ENCODE measurements at regions not wholly inside any gene's neighbourhood (a gene's known extent, or its start where the extent isn't known, plus 50 kb on each side); places are given as distances from the start of the nearest gene placed in this dataset.
"Not testable (repeated sequence)": the region's sequence is repeated elsewhere in the genome, so short reads cannot be mapped to it uniquely, and the experiment has no call there.

- DNase-seq (ENCODE audit: low read depth): no peak
Observed at GRCh38 chr14:88985654-88986053, 161.2 kb downstream of the TTC8 start.

DNA sequence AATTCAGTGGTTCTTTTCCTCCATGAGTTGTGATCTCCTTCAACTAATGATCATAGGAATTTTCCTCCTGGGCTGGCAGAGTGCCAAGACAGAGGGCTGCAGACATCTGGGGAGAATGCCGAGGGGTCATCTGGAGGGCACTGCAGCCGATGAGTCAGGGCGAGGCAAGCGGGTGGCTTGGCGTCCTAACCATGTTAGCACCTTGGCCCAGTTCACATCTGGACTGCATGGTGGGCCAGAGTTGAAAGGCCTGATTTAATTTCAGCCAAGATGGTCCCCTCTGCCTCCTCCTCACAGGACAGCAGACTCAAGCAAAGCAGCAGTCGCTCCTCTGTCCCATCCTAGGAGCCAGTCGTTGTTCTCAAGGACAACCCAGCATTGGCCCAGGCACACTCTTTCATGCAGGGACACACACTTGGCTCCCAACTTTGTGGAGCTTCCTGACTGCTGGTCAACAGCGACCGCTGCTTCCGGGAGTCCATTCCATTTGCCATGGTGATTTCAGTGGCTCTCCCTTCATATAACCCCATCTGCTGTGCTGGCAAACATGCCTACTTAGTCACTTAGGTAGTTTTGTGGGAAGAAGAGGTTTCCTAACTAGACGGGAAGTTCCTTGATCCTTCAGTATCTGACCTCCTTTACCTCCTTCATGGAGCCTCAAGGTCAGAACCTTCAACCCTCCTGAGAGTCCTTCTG is 161.8 kb downstream of the TTC8 start:
- no peak for DNase-seq (ENCODE audit: low read depth)

DNA sequence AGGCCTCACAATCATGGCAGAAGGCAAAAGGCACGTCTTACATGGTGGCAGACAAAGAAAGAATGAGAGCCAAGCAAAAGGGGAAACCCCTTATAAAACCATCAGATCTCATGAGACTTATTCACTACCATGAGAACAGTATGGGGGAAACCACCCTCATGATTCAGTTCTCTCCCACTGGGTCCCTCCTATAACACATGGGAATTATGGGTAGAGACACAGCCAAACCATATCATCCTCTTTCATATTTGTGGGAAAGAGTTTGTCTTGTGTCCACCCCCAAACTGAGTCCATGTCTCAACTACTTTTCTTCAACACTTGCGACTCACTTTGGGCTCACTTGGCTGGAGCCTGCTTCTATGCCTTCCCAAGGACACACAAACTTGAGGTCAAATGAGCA is 162.5 kb downstream of the TTC8 start:
- DNase-seq (ENCODE audit: low read depth): not testable (repeated sequence)

GRCh38 chr14:88987516-88987915 is 163.1 kb downstream of the TTC8 start:
- DNase-seq (ENCODE audit: low read depth): no peak

DNA sequence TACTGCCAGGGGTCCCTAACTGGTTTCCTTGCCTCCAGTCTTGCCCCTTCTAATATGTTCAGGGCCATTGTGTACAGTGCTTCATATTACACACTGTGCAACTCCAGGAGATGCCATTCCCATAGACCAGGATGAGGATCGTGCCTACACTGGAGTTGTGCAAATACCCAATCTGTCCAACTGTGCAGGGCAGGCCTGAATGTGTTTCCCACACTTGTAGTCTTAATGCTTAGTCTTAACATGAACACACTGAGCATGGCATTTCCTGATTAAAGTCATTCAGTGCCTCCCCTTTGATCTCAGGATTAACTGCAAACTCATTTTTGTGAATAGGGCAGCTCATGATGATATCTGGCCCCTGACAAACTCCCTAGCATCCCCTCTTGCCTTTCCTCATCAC is 165.5 kb downstream of the TTC8 start:
- DNase-seq (ENCODE audit: low read depth): no peak

DNA sequence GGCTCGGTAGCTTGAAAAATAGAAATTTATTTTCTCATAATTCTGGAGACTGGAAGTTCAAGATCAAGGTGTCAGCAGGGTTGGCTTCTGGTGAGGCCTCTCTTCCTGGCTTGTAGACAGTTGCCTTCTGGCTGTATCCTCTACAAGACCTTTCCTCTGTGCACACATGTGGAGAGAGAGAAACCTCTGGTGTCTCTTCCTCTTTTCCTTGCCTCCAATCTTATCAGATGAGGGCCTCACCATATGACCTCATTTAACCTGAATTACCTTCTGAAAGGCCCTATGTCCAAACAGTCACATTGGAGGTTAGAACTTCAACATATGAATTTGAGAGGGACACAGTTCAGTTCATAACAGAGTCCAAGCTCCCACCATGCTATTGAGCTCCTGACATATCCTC is 166.4 kb downstream of the TTC8 start:
- no peak for DNase-seq (ENCODE audit: low read depth)

DNA sequence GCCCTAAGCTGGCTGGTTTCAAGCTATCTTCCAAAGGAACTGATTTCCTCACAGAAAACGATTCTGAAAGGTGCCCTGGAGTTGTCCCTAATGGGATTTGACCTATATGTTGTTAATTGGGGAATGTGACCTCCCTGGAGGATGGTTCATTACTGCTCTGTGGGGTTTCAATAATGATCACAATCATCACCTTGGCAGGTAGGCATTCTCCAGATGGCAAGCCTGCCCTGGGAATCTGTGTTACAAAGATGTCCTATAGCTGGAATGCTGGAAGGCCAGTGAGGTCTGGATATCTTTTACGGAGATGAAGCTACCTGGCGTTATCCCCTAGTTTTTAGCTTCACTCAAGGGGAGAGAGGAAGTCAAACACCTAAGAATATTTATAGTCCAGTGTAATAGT is 167.6 kb downstream of the TTC8 start:
- no peak for DNase-seq (ENCODE audit: low read depth)

DNA sequence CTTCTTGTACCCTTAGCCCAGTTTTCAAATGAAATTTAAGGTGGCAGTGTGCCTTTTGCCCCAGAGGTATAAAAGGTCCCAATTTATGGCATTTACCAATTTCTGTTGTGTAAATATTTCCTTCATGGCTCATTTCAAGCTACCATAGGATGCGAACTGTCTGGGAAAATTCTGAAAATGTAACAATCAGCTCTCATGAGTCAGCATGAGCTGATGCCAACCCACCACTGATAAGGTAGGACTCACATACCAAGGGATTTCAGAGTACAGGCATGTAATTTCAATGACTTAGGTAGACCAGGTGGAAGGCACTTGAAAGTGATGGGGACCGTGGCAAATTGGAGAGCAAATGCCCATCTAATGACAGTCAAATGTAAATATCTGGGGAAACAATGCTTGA is 169.5 kb downstream of the TTC8 start:
- DNase-seq (ENCODE audit: low read depth): no peak

DNA sequence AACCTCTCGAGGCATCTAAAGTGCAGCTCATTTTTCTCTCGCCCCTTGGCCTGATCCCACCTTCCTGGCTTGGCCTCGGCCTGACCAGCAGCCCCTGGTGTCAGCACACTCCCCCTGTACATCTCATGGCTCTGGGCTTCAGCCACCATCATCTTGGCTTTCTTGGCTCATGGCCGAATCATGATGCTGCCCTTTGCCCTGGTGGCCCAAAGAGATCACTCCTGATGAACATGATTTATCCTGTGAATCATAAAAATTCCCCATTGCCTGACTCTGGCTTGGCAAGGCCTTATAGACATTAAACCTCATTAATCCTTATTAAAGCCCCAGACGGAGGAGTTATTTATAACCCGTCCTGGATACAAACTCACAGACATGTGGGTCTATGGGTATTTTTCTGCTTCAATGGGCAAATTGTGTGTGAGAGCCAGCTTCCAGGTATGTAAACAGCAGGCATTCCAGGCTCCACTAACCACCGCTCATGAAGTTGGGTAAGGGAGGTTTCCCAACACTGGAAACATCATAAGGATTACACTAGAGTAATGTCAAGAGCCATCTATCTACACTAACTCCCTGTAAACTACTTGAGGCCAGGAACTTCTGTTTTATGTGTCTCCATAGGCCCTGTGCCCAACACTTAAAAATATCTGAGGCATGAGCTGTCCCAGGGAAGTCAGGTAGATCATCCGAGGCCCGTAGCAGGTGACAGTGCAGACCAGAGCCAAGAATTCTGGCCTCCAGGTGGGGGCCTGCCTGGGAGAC is 171.2 kb downstream of the TTC8 start:
- DNase-seq (ENCODE audit: low read depth): no peak

DNA sequence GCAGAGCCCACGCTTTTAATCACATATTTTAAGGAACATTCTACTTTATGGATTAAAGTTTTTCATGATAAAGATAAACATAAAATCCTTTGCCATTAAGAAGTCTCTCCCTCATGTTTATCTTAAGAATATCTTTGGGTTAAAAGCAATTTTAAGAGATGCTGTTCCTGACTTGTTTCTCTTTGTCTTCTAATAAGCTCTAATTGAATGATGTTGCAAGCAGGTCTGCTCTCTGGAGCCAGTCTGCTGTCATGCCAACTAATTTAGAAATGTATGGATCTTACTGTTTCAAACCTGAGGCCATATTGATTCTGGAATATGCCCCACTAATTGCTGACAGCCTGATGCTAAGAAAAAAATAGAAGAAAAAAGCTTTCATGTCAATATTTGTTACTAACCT is 173.6 kb downstream of the TTC8 start:
- no peak for DNase-seq (ENCODE audit: low read depth)

GRCh38 chr14:88999137-88999536 is 174.7 kb downstream of the TTC8 start:
- DNase-seq (ENCODE audit: low read depth): no peak

- DNase-seq (ENCODE audit: low read depth): no peak
Observed at GRCh38 chr14:89000007-89000942, 175.8 kb downstream of the TTC8 start.

GRCh38 chr14:89004166-89004565 is 179.7 kb downstream of the TTC8 start:
- DNase-seq (ENCODE audit: low read depth): no peak

DNA sequence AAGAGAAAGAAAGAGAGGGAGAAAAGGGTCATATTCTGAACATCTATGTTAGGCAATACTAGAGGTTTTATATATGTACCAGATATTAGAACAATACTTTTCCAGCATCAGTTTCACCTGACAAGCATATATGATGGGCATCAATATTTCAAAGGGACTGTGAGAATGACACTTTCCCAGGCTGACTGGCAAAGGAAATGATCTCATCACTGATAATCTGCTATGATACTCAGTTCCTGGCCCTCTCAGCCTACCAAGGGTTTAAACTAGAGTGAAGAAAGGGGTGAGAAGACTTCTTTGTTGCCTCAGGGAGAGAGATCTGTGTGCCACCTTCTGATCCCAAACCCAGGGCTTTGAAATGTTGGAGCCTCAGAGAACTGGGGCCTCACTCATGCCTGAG is 183.5 kb downstream of the TTC8 start:
- no peak for DNase-seq (ENCODE audit: low read depth)

DNA sequence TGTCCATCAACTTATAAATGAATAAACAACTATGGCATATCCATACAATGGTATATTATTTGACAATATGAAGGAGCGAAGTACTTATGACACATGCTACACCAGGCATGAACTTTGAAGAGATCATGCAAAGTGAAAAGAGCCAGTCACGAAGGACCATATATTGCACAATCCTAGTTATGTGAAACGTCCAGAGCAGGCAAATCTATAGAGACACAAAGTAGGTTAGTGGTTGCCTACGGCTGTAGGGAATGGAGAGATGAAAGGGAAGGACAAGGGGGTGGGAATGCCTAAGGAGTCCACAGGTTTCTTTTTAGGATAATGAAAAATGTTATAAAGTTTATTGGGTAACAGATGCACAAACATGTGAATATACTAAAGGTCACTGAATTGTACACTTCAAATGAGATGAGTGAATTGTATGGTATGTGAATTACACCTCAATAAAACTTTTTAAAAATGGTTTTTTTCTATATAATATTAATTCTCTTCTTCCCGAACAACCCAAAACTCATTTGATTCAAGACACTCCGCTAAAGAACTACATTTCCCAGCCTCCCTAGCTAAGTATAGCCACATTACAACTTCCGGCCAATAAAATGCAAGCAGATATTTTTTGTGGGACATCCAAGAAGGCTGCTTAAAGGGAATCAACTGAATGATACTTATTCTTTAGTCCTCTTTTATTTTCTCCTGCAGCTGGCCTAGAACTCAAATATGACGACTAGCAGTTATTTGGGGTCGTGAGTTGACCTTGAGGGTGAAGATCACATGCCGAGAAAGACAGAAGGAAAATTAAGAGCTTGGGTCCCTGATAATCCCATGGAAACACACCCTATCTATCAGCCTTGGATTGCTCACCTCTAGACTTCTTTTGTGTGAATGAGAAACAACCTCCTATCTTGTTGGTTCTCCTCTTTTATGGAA is 187.2 kb downstream of the TTC8 start:
- DNase-seq (ENCODE audit: low read depth): no peak

GRCh38 chr14:89012282-89013097 is 188.0 kb downstream of the TTC8 start:
- no peak for DNase-seq (ENCODE audit: low read depth)

GRCh38 chr14:89013098-89013504 is 188.7 kb downstream of the TTC8 start:
- no peak for DNase-seq (ENCODE audit: low read depth)

DNA sequence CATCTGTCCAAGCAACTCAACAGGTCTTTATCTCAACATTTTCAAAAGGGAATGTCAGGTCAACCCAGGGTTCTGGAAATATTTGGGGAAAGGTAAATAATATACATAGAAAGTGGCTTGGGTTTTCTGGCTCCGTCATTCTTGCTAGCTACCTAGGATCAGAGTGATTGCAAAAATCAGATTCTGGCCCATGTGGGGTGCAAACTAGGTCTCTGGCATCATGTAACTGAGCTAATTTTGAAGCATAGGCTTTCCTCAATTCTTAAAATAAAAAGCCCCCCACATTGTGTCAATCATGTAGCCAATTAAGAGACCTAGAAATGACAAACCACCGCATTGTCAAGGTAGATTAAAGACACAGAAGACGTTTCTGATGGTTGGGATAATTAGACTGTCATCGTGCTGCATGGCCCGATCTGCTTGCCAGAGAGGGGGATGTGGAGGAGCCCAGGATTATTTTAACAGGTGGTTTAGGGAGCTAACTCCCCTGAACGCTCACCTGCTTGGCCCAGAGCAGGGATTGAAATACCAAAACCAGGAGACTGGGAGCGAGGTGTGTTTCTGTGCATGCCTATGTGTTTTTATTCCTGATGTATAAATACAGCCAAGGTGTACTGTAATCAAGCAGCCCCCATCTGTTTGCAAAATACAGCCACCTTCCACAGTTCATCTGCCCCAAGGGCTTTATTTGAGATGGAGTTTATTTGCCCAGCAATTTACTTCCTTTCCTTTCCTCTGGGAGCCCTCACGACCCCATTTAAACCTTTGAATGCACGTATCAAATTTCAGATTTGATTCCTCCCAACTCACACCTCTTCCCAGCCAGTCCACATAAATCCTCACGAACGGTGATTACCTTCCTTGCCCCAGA is 189.5 kb downstream of the TTC8 start:
- no peak for DNase-seq (ENCODE audit: low read depth)

- no peak for DNase-seq (ENCODE audit: low read depth)
Observed at GRCh38 chr14:89014569-89014850, 190.1 kb downstream of the TTC8 start.

DNA sequence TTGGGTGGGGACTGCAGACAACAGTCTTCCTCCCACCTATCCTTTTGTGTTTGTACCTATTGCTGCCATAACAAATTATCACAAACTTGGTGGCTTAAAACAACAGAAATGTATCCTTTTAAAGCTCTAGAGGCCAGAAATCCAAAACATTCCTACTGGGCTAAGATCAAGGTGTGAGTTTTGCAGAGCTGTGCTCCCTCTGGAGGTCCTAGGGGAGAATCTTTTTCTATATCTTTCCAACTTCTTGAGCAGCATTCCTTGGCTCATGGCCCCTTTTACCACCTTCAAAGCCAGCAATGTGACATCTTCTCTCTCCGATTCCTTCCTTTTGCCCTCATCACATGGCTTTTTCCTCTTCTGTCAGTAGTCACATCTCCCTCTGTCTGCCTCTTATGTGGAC is 190.6 kb downstream of the TTC8 start:
- DNase-seq (ENCODE audit: low read depth): no peak
